Esophagus squamous epithelium (tissue), 4 donors: ENCODE measurements at regions not wholly inside any gene's neighbourhood (a gene's known extent, or its start where the extent isn't known, plus 50 kb on each side); places are given as distances from the start of the nearest gene placed in this dataset.

Experiments used
- POLR2A ChIP-seq, 4 donors: fragments of 450-650 bp; IDR thresholded peaks; one replicate each; pipeline ENCODE4 v1.6.1; 2017; ENCODE audit warnings: antibody characterized with exemption in 4 of 4, mild to moderate bottlenecking in 4 of 4, moderate library complexity in 3 of 4
- TF ChIP-seq, protein P1 (sequence below), 6 experiments: fragments of 450-650 bp in 4 of 6; fragments of 200-600 bp in 2 of 6; sonication (generic) in 2 of 6; IDR thresholded peaks; one replicate each; pipeline ENCODE4 v1.5.1; 2016 to 2019; ENCODE audit warnings: antibody characterized with exemption in 6 of 6, mild to moderate bottlenecking in 4 of 6, moderate library complexity in 4 of 6

DNA sequence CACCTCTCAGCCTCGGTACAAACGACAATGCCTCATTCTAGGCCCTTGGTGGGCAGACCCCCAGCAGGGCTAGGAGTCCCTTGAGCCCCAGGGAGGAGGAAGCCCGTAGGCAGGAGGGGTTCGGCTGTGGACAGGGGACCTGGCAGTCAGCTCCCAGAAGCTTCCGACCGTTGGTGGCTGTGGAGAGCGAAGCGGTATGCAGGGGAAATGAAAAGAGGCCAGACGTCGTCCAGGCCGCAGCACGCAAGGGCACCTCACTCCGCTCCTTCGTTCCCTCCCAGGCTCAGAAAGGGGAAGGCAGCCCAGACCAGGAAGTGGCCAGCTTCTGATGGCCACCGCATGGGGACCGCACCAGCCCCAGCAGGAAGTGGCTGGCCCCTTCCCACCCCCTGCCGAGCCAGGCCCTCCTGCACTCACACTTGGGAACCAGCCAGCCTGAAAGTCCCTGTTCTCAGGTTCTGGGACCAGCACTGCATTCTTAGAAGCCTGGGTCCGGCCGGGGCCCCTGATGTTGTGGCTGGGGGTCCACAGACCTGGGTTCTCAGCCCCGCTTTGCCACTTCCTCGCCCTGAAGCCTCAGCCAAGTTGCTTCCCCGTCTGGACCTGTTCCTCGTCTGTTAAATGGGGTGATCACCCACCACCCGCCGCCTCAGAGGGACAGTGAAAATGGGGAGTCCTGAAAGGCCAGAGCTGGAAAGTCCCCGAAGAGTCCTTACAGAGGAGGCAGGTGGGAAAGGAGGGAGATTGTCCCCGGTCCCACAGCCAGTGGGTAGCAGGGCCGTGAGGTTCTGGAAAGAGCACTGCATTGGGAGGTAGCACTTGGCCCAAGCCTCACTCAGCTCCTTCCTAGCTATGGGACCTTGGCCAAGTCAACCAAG is 104.0 kb upstream of the RUNX3 start:
- TF ChIP-seq POLR2A (IDR thresholded peaks at IDR 0.05): no peak
- TF ChIP-seq, protein P1, sequence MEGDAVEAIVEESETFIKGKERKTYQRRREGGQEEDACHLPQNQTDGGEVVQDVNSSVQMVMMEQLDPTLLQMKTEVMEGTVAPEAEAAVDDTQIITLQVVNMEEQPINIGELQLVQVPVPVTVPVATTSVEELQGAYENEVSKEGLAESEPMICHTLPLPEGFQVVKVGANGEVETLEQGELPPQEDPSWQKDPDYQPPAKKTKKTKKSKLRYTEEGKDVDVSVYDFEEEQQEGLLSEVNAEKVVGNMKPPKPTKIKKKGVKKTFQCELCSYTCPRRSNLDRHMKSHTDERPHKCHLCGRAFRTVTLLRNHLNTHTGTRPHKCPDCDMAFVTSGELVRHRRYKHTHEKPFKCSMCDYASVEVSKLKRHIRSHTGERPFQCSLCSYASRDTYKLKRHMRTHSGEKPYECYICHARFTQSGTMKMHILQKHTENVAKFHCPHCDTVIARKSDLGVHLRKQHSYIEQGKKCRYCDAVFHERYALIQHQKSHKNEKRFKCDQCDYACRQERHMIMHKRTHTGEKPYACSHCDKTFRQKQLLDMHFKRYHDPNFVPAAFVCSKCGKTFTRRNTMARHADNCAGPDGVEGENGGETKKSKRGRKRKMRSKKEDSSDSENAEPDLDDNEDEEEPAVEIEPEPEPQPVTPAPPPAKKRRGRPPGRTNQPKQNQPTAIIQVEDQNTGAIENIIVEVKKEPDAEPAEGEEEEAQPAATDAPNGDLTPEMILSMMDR (IDR thresholded peaks at IDR 0.05): no peak
